Gastrocnemius medialis (tissue), 4 donors: ENCODE measurements at regions not wholly inside any gene's neighbourhood (a gene's known extent, or its start where the extent isn't known, plus 50 kb on each side); places are given as distances from the start of the nearest gene placed in this dataset.

Experiments used
- ATAC-seq, 2 donors: fragments of 150-250 bp; one replicate each; pipeline ENCODE4 v1.9.1; 2016
- DNase-seq, 2 donors: peaks; one replicate each; pipeline ENCODE4 v3.0.0-alpha.2; 2019
- H3K27ac ChIP-seq, 4 donors: fragments of 200-600 bp; sonication (generic); 1 replicate in 1 of 4; 2 replicates in 3 of 4; pipeline ENCODE4 v1.5.1; 2016 to 2018; ENCODE audit warnings: mild to moderate bottlenecking in 2 of 4, moderate library complexity in 1 of 4
- H3K27me3 ChIP-seq, 3 donors: fragments of 200-600 bp; sonication (generic) in 2 of 3; 1 replicate in 1 of 3; 2 replicates in 2 of 3; pipeline versions ENCODE4 v1.5.1 to v1.6.0; 2016 to 2019; ENCODE audit warnings: mild to moderate bottlenecking in 1 of 3, moderate library complexity in 1 of 3
- H3K36me3 ChIP-seq, 2 donors: fragments of 200-600 bp; sonication (generic) in 1 of 2; one replicate each; pipeline ENCODE4 v1.5.1; 2017 to 2018
- H3K4me1 ChIP-seq, 2 donors: fragments of 200-600 bp; sonication (generic) in 1 of 2; one replicate each; pipeline ENCODE4 v1.5.1; 2016 to 2017; ENCODE audit warnings: mild to moderate bottlenecking in 2 of 2
- H3K4me3 ChIP-seq, 4 donors: fragments of 200-600 bp; sonication (generic) in 3 of 4; 1 replicate in 1 of 4; 2 replicates in 3 of 4; pipeline ENCODE4 v1.5.1; 2016 to 2019; ENCODE audit warnings: mild to moderate bottlenecking in 2 of 4
- H3K9me3 ChIP-seq, 3 donors: fragments of 200-600 bp; sonication (generic) in 2 of 3; 1 replicate in 1 of 3; 2 replicates in 2 of 3; pipeline ENCODE4 v1.5.1; 2016 to 2019
- CTCF ChIP-seq, 5 experiments: fragments of 450-650 bp in 3 of 5; fragments of 200-600 bp in 2 of 5; sonication (generic) in 2 of 5; IDR thresholded peaks in 4 of 5; conservative IDR thresholded peaks in 1 of 5; 1 replicate in 4 of 5; 2 replicates in 1 of 5; pipeline ENCODE4 v1.5.1; 2016 to 2019; ENCODE audit warnings: antibody characterized with exemption in 5 of 5, mild to moderate bottlenecking in 3 of 5, moderate library complexity in 3 of 5
- POLR2A ChIP-seq, 2 donors: fragments of 450-650 bp; IDR thresholded peaks; one replicate each; pipeline ENCODE4 v1.6.1; 2017; ENCODE audit warnings: antibody characterized with exemption in 2 of 2, mild to moderate bottlenecking in 2 of 2, moderate library complexity in 2 of 2
- in situ Hi-C, 4 donors: fragments of 200-750 bp; cut with MboI; loops; one replicate each; pipeline versions ENCODE4 v1.15.0 to v1.8.0; 2017; ENCODE audit warnings: low sequenced_read_pairs in 4 of 4
- intact Hi-C: fragments of 100-400 bp; cut with DNase I; formaldehyde crosslinking; loops from one replicate; pipeline ENCODE4 v1.15.1; 2023; ENCODE audit warnings: low total_unique reads

GRCh38 chr17:71183066-71183660, 937.7 kb upstream of the SOX9 start:
- H3K36me3 ChIP-seq: no peaks in the 10 kb centered on the region
- intact Hi-C loops: no loop called here
- in situ Hi-C loops: no loop called here
- no peak for ATAC-seq
- H3K27ac ChIP-seq: no peak overlapping the region
- DNase-seq: no peak
- H3K9me3 ChIP-seq: no peaks in the 10 kb centered on the region
- H3K4me1 ChIP-seq: peaks cover 6 to 9% of the 10 kb centered on the region in 2 donors
- TF ChIP-seq CTCF (IDR thresholded peaks at IDR 0.05 in 4 of 5, conservative IDR thresholded peaks at IDR 0.05 in 1 of 5) (no peak), POLR2A (IDR thresholded peaks at IDR 0.05) (no peak)
- no peak overlapping the region for H3K4me3 ChIP-seq
- H3K27me3 ChIP-seq: no peaks in the 10 kb centered on the region

- DNase-seq: peak; percentile 3 to 41
- H3K9me3 ChIP-seq: no peaks in the 10 kb centered on the region
- in situ Hi-C loops: no loop called here
- H3K36me3 ChIP-seq: no peaks in the 10 kb centered on the region
- no peak overlapping the region for H3K4me3 ChIP-seq
- H3K4me1 ChIP-seq: peaks cover 6 to 9% of the 10 kb centered on the region in 2 donors
- H3K27me3 ChIP-seq: no peaks in the 10 kb centered on the region
- ATAC-seq: peak; percentile 75 to 91
- H3K27ac ChIP-seq: no peak overlapping the region
- TF ChIP-seq CTCF (IDR thresholded peaks at IDR 0.05 in 4 of 5, conservative IDR thresholded peaks at IDR 0.05 in 1 of 5): no peak
- TF ChIP-seq POLR2A (IDR thresholded peaks at IDR 0.05): no peak
- intact Hi-C loops: no loop called here
Measured at GRCh38 chr17:71184716-71185115, 936.1 kb upstream of the SOX9 start.

GRCh38 chr17:71187145-71187878, 933.5 kb upstream of the SOX9 start:
- in situ Hi-C loops: no loop called here

GRCh38 chr17:71188811-71189492, 931.9 kb upstream of the SOX9 start:
- no peak for DNase-seq
- in situ Hi-C loops: no loop called here
- no peak overlapping the region for H3K27ac ChIP-seq
- intact Hi-C loops: no loop called here
- no peak for ATAC-seq
- H3K9me3 ChIP-seq: no peaks in the 10 kb centered on the region
- H3K27me3 ChIP-seq: no peaks in the 10 kb centered on the region
- no peak overlapping the region for H3K4me3 ChIP-seq
- no peak for TF ChIP-seq CTCF (IDR thresholded peaks at IDR 0.05 in 4 of 5, conservative IDR thresholded peaks at IDR 0.05 in 1 of 5)
- TF ChIP-seq POLR2A (IDR thresholded peaks at IDR 0.05): no peak
- H3K36me3 ChIP-seq: no peaks in the 10 kb centered on the region
- no peaks in the 10 kb centered on the region for H3K4me1 ChIP-seq

More at GRCh38 chr17:71187145-71187878, 933.5 kb upstream of the SOX9 start:
- Histone ChIP-seq H3K4me3 (no peak overlapping the region), H3K27ac (no peak overlapping the region), H3K9me3 (no peaks in the 10 kb centered on the region), H3K4me1 (no peaks in the 10 kb centered on the region), H3K36me3 (no peaks in the 10 kb centered on the region), H3K27me3 (no peaks in the 10 kb centered on the region)
- no peak for DNase-seq
- intact Hi-C loops: no loop called here
- no peak for ATAC-seq
- TF ChIP-seq POLR2A (IDR thresholded peaks at IDR 0.05) (no peak), CTCF (IDR thresholded peaks at IDR 0.05 in 4 of 5, conservative IDR thresholded peaks at IDR 0.05 in 1 of 5) (no peak)
